ENCODE measurements at regions not wholly inside any gene's neighbourhood (a gene's known extent, or its start where the extent isn't known, plus 50 kb on each side); places are given as distances from the start of the nearest gene placed in this dataset.
A peak's percentile ranks its signal among the peaks of the same experiment; 100 is the strongest.

- TF ChIP-seq, protein P1, sequence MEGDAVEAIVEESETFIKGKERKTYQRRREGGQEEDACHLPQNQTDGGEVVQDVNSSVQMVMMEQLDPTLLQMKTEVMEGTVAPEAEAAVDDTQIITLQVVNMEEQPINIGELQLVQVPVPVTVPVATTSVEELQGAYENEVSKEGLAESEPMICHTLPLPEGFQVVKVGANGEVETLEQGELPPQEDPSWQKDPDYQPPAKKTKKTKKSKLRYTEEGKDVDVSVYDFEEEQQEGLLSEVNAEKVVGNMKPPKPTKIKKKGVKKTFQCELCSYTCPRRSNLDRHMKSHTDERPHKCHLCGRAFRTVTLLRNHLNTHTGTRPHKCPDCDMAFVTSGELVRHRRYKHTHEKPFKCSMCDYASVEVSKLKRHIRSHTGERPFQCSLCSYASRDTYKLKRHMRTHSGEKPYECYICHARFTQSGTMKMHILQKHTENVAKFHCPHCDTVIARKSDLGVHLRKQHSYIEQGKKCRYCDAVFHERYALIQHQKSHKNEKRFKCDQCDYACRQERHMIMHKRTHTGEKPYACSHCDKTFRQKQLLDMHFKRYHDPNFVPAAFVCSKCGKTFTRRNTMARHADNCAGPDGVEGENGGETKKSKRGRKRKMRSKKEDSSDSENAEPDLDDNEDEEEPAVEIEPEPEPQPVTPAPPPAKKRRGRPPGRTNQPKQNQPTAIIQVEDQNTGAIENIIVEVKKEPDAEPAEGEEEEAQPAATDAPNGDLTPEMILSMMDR (IDR thresholded peaks at IDR 0.05; ENCODE audit: low read depth, low read length, missing control alignments), result no peak
- no peak for DNase-seq (ENCODE audit: low read depth)
- no peak overlapping the region for H3K4me3 ChIP-seq (ENCODE audit: low read depth, low read length)
- in situ Hi-C loops (cut with HindIII; ENCODE audit: low sequenced_read_pairs), result no loop called here
Observed at GRCh38 chr14:54052696-54053385, 96.2 kb upstream of the BMP4 start.

DNA sequence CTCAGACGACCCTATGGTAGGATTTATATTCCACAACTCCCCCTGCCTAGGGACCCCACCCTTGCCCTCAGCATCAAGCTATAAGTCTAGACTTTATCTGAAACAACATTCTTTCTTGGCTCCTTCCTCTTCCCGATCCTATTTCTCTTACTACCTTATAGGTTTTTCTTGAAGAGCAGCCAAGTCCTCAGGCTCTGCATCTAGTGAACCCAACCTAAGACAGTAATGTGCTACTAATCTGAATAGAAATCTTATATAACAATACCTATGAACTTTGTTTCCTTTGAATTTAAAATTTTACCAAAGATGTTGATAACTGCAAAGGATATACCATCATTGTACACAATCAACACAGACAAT, 96.7 kb upstream of the BMP4 start:
- no peak overlapping the region for H3K4me3 ChIP-seq (ENCODE audit: low read depth, low read length)
- in situ Hi-C loops (cut with HindIII; ENCODE audit: low sequenced_read_pairs), result no loop called here

DNA sequence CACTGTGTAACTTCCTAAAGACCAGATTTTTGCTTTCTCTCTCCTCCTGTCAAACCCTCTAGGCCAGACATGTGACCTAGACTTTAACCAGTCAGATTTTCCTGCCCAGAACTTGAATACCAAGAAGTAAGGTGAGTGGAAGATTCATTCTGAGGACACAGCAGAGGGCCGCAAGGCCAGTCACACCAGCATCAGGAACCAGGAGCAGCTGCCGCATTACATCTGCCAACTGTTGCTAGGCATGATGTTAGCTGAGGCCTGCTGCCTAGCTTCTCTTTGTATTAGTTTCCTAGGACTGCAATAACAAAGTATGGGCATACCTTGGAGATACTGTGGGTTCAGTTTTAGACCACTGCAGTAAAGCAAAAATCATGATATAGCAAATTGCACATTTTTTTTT, 101.9 kb upstream of the BMP4 start:
- no peak overlapping the region for H3K4me3 ChIP-seq (ENCODE audit: low read depth, low read length)
- TF ChIP-seq, protein P1 (IDR thresholded peaks at IDR 0.05; ENCODE audit: low read depth, low read length, missing control alignments), result no peak
- no peak for DNase-seq (ENCODE audit: low read depth)
- in situ Hi-C loops (cut with HindIII; ENCODE audit: low sequenced_read_pairs), result no loop called here

More for the DNA sequence above, 96.7 kb upstream of the BMP4 start:
- TF ChIP-seq, protein P1 (IDR thresholded peaks at IDR 0.05; ENCODE audit: low read depth, low read length, missing control alignments), result no peak
- no peak for DNase-seq (ENCODE audit: low read depth)

DNA sequence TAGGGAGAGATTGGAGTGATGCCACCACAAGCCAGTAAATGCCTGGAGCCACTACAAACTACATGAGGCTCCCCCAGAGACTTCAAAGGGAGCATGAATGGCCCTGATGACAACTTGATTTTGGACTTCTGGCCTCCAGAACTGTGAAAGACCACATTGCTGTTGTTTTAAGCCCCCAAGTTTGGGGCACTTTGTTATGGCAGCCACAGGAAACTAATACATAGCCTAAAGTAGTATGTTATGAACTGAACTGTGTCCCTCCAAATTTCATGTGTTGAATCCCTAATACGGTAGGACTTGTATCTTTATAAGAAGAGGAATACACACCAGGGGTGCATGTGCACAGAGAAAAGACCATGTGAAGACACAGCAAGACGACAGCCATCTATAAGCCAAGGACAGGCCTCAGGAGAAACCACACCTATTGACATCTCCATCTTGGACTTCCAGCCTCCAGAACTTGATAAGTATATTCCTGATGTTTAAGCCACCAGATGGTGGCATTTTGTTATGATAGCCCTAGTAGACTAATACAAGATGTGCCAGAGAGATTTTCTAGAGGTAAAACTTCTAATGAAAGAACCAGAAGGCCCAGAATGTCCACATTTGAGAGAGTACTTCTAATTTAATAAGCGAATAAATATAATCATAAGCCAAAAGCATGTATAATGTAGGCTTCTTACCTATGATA, 127.1 kb upstream of the BMP4 start:
- in situ Hi-C loops (cut with HindIII; ENCODE audit: low sequenced_read_pairs), result no loop called here
- no peak overlapping the region for H3K4me3 ChIP-seq (ENCODE audit: low read depth, low read length)
- TF ChIP-seq, protein P1 (IDR thresholded peaks at IDR 0.05; ENCODE audit: low read depth, low read length, missing control alignments), result no peak
- no peak for DNase-seq (ENCODE audit: low read depth)

GRCh38 chr14:54085232-54085761, 128.7 kb upstream of the BMP4 start:
- TF ChIP-seq, protein P1 (IDR thresholded peaks at IDR 0.05; ENCODE audit: low read depth, low read length, missing control alignments), result no peak
- in situ Hi-C loops (cut with HindIII; ENCODE audit: low sequenced_read_pairs), result no loop called here
- peak; percentile 15 for DNase-seq (ENCODE audit: low read depth)
- H3K4me3 ChIP-seq (ENCODE audit: low read depth, low read length), result no peak overlapping the region

GRCh38 chr14:54085841-54086240, 129.2 kb upstream of the BMP4 start:
- in situ Hi-C loops (cut with HindIII; ENCODE audit: low sequenced_read_pairs), result no loop called here
- DNase-seq (ENCODE audit: low read depth), result peak; percentile 45
- H3K4me3 ChIP-seq (ENCODE audit: low read depth, low read length), result no peak overlapping the region
- TF ChIP-seq, protein P1 (IDR thresholded peaks at IDR 0.05; ENCODE audit: low read depth, low read length, missing control alignments), result no peak

Data from astrocyte of the cerebellum (primary cell).